WI38 (cell line): ENCODE measurements at regions not wholly inside any gene's neighbourhood (a gene's known extent, or its start where the extent isn't known, plus 50 kb on each side); places are given as distances from the start of the nearest gene placed in this dataset.

Experiments
- H3K4me3 ChIP-seq: 2 replicates; pipeline ENCODE4 v1.5.1; 2011; ENCODE audit warnings: low read depth, mild to moderate bottlenecking, control low read depth, low read length
- CTCF ChIP-seq: IDR thresholded peaks from 2 replicates; pipeline ENCODE4 v1.5.1; 2012; ENCODE audit warnings: low read depth, mild to moderate bottlenecking, control low read depth, low read length

DNA sequence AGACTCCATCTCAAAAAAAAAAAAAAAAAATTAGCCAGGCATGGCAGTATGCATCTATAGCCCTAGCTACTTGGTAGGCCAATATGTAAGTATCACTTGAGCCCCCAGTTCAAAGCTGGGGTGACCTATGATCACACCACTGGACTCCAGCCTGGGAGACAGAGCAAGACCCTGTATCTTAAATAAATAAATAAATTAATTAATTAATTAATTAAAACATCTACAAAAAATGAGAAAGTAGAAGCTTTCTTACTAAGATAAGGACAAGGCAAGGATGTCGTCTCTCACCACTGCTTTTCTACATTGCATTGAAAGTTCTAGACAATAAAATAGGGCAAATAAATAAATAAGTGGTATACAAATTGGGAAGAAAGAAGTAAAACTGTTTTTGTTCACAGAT is 134.3 kb upstream of the CARMIL1 start:
- TF ChIP-seq CTCF = no peak
- H3K4me3 ChIP-seq = no peak overlapping the region

GRCh38 chr6:25147223-25147622 is 132.0 kb upstream of the CARMIL1 start:
- TF ChIP-seq CTCF = no peak
- H3K4me3 ChIP-seq = no peak overlapping the region

- no peak overlapping the region for H3K4me3 ChIP-seq
- no peak for TF ChIP-seq CTCF
These were observed 129.1 kb upstream of the CARMIL1 start for GRCh38 chr6:25150031-25150430.

- no peak overlapping the region for H3K4me3 ChIP-seq
- no peak for TF ChIP-seq CTCF
These were observed 128.3 kb upstream of the CARMIL1 start for GRCh38 chr6:25150863-25151262.

GRCh38 chr6:25153079-25153478 is 126.1 kb upstream of the CARMIL1 start:
- no peak for TF ChIP-seq CTCF
- no peak overlapping the region for H3K4me3 ChIP-seq

DNA sequence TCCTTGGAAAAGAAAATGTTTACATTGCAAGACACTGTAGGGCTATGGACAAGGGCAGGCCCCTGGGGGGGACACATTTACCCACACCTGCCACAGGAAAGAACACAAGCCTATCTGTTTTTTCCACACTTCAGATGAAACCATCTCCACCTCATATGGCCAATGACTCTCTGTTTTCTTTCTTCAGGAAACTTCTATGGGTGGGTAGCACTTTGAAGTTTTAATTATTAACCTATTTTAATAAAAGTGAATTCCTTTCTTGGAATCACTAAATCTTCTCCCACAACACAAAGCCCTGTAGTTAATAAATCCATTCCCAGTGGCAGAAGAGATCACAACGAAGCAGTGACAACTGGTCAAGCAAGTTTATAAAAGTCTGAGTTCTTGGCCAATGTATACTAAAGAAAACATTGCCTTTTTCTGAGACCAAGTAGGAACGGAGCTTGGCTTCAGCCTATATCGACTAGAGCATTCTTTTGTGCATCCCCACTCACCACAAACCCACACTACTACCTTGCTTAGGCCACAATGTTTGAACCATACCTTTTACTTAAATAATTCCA is 125.1 kb upstream of the CARMIL1 start:
- H3K4me3 ChIP-seq = no peak overlapping the region
- TF ChIP-seq CTCF = no peak

DNA sequence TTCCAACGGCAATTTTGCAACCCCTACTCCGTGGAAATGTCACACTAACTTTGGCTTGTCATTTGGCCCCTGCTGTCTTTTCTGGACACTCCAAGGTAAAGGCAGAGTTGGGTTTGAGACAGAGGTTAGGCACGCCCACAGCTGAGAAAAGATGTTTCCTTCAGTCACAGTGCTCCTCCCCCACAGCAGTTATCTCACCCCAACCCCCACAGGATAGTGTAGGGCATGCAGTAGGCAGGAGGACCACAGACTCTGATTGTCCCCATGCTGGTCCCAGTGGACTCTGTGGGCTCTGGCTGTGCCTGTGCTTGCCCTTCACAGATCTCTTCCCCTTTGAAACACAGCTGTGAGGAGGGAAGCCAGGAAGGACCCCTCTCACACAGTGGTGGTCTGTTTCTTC is 124.0 kb upstream of the CARMIL1 start:
- H3K4me3 ChIP-seq = no peak overlapping the region
- TF ChIP-seq CTCF = no peak
